Transverse colon (tissue), 4 donors: ENCODE measurements at regions not wholly inside any gene's neighbourhood (a gene's known extent, or its start where the extent isn't known, plus 50 kb on each side); places are given as distances from the start of the nearest gene placed in this dataset.
"Not testable (repeated sequence)": the region's sequence is repeated elsewhere in the genome, so short reads cannot be mapped to it uniquely, and the experiment has no call there.

Experiments
- DNase-seq: peaks from one replicate; pipeline ENCODE4 v3.0.0-alpha.2; 2019
- H3K27ac ChIP-seq, 4 donors: fragments of 200-600 bp; sonication (generic); 2 replicates each; pipeline ENCODE4 v1.5.1; 2016 to 2018; ENCODE audit warnings: inconsistent platforms in 4 of 4
- H3K27me3 ChIP-seq: fragments of 200-600 bp; sonication (generic); 2 replicates; pipeline ENCODE4 v1.5.1; 2017; ENCODE audit warnings: inconsistent platforms
- H3K36me3 ChIP-seq, 4 donors: fragments of 200-600 bp; sonication (generic); 2 replicates each; pipeline ENCODE4 v1.5.1; 2017 to 2019; ENCODE audit warnings: inconsistent platforms in 4 of 4
- H3K4me1 ChIP-seq, 4 donors: fragments of 200-600 bp; sonication (generic); 2 replicates each; pipeline ENCODE4 v1.5.1; 2017 to 2020; ENCODE audit warnings: inconsistent platforms in 4 of 4
- H3K4me3 ChIP-seq, 4 donors: fragments of 200-600 bp; sonication (generic); 1 replicate in 1 of 4; 2 replicates in 3 of 4; pipeline versions ENCODE4 v1.5.1 to v1.6.1; 2017 to 2019; ENCODE audit warnings: inconsistent platforms in 4 of 4
- H3K9me3 ChIP-seq, 2 donors: fragments of 200-600 bp; sonication (generic); 2 replicates each; pipeline ENCODE4 v1.5.1; 2017 to 2019; ENCODE audit warnings: inconsistent platforms in 2 of 2
- CTCF ChIP-seq, 5 experiments: fragments of 200-600 bp in 3 of 5; fragments of 450-650 bp in 2 of 5; sonication (generic) in 3 of 5; IDR thresholded peaks; 1 replicate in 2 of 5; 2 replicates in 3 of 5; pipeline ENCODE4 v1.5.1; 2016 to 2017; ENCODE audit warnings: antibody characterized with exemption in 5 of 5, inconsistent platforms in 3 of 5, mild to moderate bottlenecking in 2 of 5, moderate library complexity in 1 of 5
- EP300 ChIP-seq: sonication (generic); formaldehyde crosslinking; IDR thresholded peaks from one replicate; pipeline ENCODE4 v1.6.1; 2017; ENCODE audit warnings: antibody characterized with exemption, low read depth
- POLR2A ChIP-seq: fragments of 450-650 bp; IDR thresholded peaks from one replicate; pipeline ENCODE4 v1.6.1; 2016; ENCODE audit warnings: antibody characterized with exemption, mild to moderate bottlenecking, moderate library complexity
- POLR2AphosphoS5 ChIP-seq, 3 donors: sonication (generic); formaldehyde crosslinking; IDR thresholded peaks; one replicate each; pipeline ENCODE4 v1.6.1; 2016; ENCODE audit warnings: antibody characterized with exemption in 3 of 3
- WGBS, 2 donors: methylation state at CpG; one replicate each; pipeline ENCODE4 v1.1.5; 2018; ENCODE audit warnings: low coverage in 1 of 2; 5-methylcytosine and 5-hydroxymethylcytosine counted together
- in situ Hi-C, 4 donors: fragments of 200-750 bp; cut with MboI; loops; one replicate each; pipeline versions ENCODE4 v1.15.0 to v1.15.1; 2017; ENCODE audit warnings: low sequenced_read_pairs in 3 of 4, low pct_ligation_motif_present in 1 of 4, low pct_unique_long_range_greater_than_20kb in 1 of 4
- intact Hi-C: fragments of 100-400 bp; cut with DNase I; formaldehyde crosslinking; loops from one replicate; pipeline ENCODE4 v1.15.1; 2023; ENCODE audit warnings: low total_unique reads

- Histone ChIP-seq H3K27ac (no peak overlapping the region), H3K36me3 (no peaks in the 10 kb centered on the region), H3K27me3 (no peaks in the 10 kb centered on the region), H3K4me3 (no peak overlapping the region), H3K9me3 (no peaks in the 10 kb centered on the region), H3K4me1 (no peaks in the 10 kb centered on the region)
- TF ChIP-seq CTCF (IDR thresholded peaks at IDR 0.05), result no peak
- TF ChIP-seq EP300, result no peak
- no peak for TF ChIP-seq POLR2A
- TF ChIP-seq POLR2AphosphoS5 (IDR thresholded peaks at IDR 0.05), result no peak
- no peak for DNase-seq
- in situ Hi-C loops, result no loop called here
- WGBS, 2 donors, result 88% methylated on average over 1 of the region's 1 CpG; no CpG with 5 or more reads in 1 of the 2 donors
- intact Hi-C loops, result no loop called here
These were observed 101.0 kb upstream of the KITLG start for GRCh38 chr12:88681271-88681670.

DNA sequence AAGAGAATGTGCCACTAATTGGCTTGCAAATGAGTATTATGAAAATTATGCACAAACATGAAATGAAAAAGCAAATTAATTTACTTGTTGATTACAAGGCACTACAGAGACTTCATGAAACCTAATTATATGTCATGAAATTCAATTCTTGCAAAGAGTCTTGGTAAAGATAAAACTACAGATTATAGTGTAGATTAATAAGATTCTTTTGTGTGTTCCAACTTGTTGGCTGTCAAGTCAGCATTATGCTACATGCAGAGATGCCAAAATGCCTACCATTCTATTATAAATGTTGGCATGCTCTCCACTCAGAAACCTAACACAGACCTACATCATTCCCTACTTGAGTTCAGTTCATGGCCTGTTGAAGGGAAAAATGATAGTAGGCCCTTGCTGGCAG is 97.2 kb upstream of the KITLG start:
- no peaks in the 10 kb centered on the region for H3K36me3 ChIP-seq
- intact Hi-C loops (no loop called here), in situ Hi-C loops (no loop called here)
- no peaks in the 10 kb centered on the region for H3K27me3 ChIP-seq
- no peak for DNase-seq
- H3K4me1 ChIP-seq, result no peaks in the 10 kb centered on the region
- TF ChIP-seq CTCF (IDR thresholded peaks at IDR 0.05), result no peak
- no peak for TF ChIP-seq POLR2A
- no peak for TF ChIP-seq EP300
- TF ChIP-seq POLR2AphosphoS5 (IDR thresholded peaks at IDR 0.05), result no peak
- H3K27ac ChIP-seq, result no peak overlapping the region
- H3K9me3 ChIP-seq, result no peaks in the 10 kb centered on the region
- H3K4me3 ChIP-seq, result no peak overlapping the region

GRCh38 chr12:88667615-88668014 is 87.3 kb upstream of the KITLG start:
- DNase-seq, intact Hi-C loops, H3K4me3 ChIP-seq, H3K4me1 ChIP-seq, in situ Hi-C loops, H3K27ac ChIP-seq, H3K27me3 ChIP-seq, H3K36me3 ChIP-seq, H3K9me3 ChIP-seq: not testable (repeated sequence)
- WGBS, 2 donors, result 59% methylated on average over 3 of the region's 5 CpGs; no CpG with 5 or more reads in 1 of the 2 donors

DNA sequence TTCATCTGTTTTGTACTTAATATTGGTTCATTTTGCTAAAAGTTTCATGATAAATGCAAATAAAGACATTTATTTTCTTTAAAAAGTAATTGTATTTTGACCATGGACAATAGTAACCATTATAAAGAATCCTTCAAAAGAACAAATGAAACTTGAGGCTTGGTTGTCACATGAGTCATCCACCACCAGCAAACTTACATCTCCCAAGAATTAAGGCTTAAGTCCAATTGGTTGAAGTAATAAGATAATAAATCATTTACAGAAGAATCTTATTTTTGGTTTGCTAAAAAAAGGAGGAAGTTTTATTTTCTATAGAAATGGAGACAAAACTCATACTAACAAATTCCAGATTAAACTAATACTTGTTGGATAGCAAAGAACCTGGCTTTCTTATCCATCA is 84.8 kb upstream of the KITLG start:
- in situ Hi-C loops, result no loop called here

More for the DNA sequence above, 84.8 kb upstream of the KITLG start:
- TF ChIP-seq CTCF (IDR thresholded peaks at IDR 0.05) (no peak), EP300 (no peak), POLR2AphosphoS5 (IDR thresholded peaks at IDR 0.05) (no peak), POLR2A (no peak)
- H3K4me1 ChIP-seq, result no peaks in the 10 kb centered on the region
- H3K27me3 ChIP-seq, result no peaks in the 10 kb centered on the region
- no peak overlapping the region for H3K4me3 ChIP-seq
- H3K27ac ChIP-seq, result no peak overlapping the region
- no peak for DNase-seq
- no peaks in the 10 kb centered on the region for H3K9me3 ChIP-seq
- no peaks in the 10 kb centered on the region for H3K36me3 ChIP-seq
- intact Hi-C loops, result no loop called here
